Loucy (cell line): ENCODE measurements at regions not wholly inside any gene's neighbourhood (a gene's known extent, or its start where the extent isn't known, plus 50 kb on each side); places are given as distances from the start of the nearest gene placed in this dataset.

Source experiments
- H2AFZ ChIP-seq: fragments of 200-600 bp; sonication (generic); 2 replicates; pipeline ENCODE4 v1.6.0; 2016; ENCODE audit warnings: antibody characterized with exemption, mild to moderate bottlenecking, low read length, moderate library complexity
- H3F3A ChIP-seq: fragments of 200-600 bp; 2 replicates; pipeline ENCODE4 v1.6.0; 2016; ENCODE audit warnings: antibody characterized with exemption, low read depth, mild to moderate bottlenecking
- H3K27me3 ChIP-seq: fragments of 200-600 bp; sonication (generic); 2 replicates; pipeline ENCODE4 v1.6.1; 2014; ENCODE audit warnings: low read length, mild to moderate bottlenecking; ENCODE audit not compliant: insufficient read depth, poor library complexity, severe bottlenecking
- H3K36me3 ChIP-seq: fragments of 200-600 bp; sonication (generic); 2 replicates; pipeline ENCODE4 v1.6.1; 2016; ENCODE audit warnings: low read length; ENCODE audit not compliant: insufficient read depth
- H3K4me1 ChIP-seq: fragments of 200-600 bp; sonication (generic); 2 replicates; pipeline ENCODE4 v1.5.1; 2014; ENCODE audit warnings: low read length, mild to moderate bottlenecking; ENCODE audit not compliant: insufficient read depth, poor library complexity, severe bottlenecking
- H3K4me2 ChIP-seq: fragments of 200-600 bp; sonication (generic); 2 replicates; pipeline ENCODE4 v1.6.0; 2014; ENCODE audit warnings: antibody characterized with exemption, low read length, low read depth, mild to moderate bottlenecking; ENCODE audit not compliant: poor library complexity, severe bottlenecking
- H3K4me3 ChIP-seq: fragments of 200-600 bp; sonication (generic); 2 replicates; pipeline ENCODE4 v1.5.1; 2014; ENCODE audit warnings: low read length, mild to moderate bottlenecking, mixed read lengths; ENCODE audit not compliant: poor library complexity, severe bottlenecking
- H3K79me2 ChIP-seq: fragments of 200-600 bp; sonication (generic); 2 replicates; pipeline ENCODE4 v1.6.1; 2014; ENCODE audit warnings: low read length; ENCODE audit not compliant: insufficient read depth
- H3K9ac ChIP-seq: fragments of 200-600 bp; sonication (generic); 2 replicates; pipeline ENCODE4 v1.6.0; 2014; ENCODE audit warnings: mild to moderate bottlenecking, low read depth, low read length, moderate library complexity; ENCODE audit not compliant: poor library complexity, severe bottlenecking
- H3K9me2 ChIP-seq: fragments of 200-600 bp; sonication (generic); replicated peaks from 2 replicates; pipeline ENCODE4 v1.6.1; 2016; ENCODE audit warnings: low read depth, low read length, mixed read lengths
- H3K9me3 ChIP-seq: fragments of 200-600 bp; sonication (generic); 2 replicates; pipeline ENCODE4 v1.6.1; 2014; ENCODE audit warnings: mild to moderate bottlenecking, antibody characterized with exemption, low read length, low read depth; ENCODE audit not compliant: insufficient read depth
- H4K20me1 ChIP-seq: fragments of 200-600 bp; sonication (generic); 2 replicates; pipeline ENCODE4 v1.6.0; 2014; ENCODE audit warnings: antibody characterized with exemption, low read length, mild to moderate bottlenecking; ENCODE audit not compliant: insufficient read depth, poor library complexity, severe bottlenecking
- EZH2phosphoT487 ChIP-seq: fragments of 200-600 bp; IDR thresholded peaks from 2 replicates; pipeline ENCODE4 v1.6.1; 2018; ENCODE audit warnings: antibody characterized with exemption, mild to moderate bottlenecking, moderate library complexity, borderline replicate concordance
- TF ChIP-seq, protein P1 (sequence below): fragments of 200-600 bp; sonication (generic); conservative IDR thresholded peaks from 2 replicates; pipeline ENCODE4 v1.5.1; 2014; ENCODE audit warnings: mild to moderate bottlenecking, antibody characterized with exemption, low read length

DNA sequence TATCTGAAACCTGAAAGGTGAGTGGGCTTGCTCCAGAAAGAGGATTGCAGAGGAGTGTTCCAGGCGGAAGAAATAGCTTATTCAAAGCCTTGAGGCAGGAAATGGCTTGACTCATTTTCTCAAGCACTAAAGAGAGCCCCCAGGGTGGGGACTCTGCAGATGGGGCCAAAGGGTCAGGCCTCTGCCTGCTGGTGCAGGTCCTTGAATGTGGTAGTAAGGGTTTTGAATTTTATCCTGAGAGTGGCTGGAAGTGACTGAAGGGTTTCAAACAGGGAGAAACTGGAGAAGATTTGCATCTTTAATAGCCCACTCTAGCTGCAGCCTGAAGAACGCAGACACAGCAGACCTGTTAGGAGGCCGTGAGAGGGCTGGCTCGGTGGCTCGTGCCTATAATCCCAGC is 144.4 kb downstream of the CCT6B start:
- Histone ChIP-seq H3K27me3 (no peaks in the 10 kb centered on the region), H3K4me3 (no peak overlapping the region), H3K9ac (no peak overlapping the region), H3K79me2 (no peaks in the 10 kb centered on the region), H3K4me2 (no peak overlapping the region), H3K4me1 (no peaks in the 10 kb centered on the region), H3K9me2 (no peaks in the 10 kb centered on the region), H3K9me3 (no peaks in the 10 kb centered on the region), H3F3A (no peaks in the 10 kb centered on the region), H3K36me3 (no peaks in the 10 kb centered on the region), H2AFZ (no peak overlapping the region), H4K20me1 (no peaks in the 10 kb centered on the region)
- TF ChIP-seq, protein P1, sequence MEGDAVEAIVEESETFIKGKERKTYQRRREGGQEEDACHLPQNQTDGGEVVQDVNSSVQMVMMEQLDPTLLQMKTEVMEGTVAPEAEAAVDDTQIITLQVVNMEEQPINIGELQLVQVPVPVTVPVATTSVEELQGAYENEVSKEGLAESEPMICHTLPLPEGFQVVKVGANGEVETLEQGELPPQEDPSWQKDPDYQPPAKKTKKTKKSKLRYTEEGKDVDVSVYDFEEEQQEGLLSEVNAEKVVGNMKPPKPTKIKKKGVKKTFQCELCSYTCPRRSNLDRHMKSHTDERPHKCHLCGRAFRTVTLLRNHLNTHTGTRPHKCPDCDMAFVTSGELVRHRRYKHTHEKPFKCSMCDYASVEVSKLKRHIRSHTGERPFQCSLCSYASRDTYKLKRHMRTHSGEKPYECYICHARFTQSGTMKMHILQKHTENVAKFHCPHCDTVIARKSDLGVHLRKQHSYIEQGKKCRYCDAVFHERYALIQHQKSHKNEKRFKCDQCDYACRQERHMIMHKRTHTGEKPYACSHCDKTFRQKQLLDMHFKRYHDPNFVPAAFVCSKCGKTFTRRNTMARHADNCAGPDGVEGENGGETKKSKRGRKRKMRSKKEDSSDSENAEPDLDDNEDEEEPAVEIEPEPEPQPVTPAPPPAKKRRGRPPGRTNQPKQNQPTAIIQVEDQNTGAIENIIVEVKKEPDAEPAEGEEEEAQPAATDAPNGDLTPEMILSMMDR: no peak
- TF ChIP-seq EZH2phosphoT487: no peak

DNA sequence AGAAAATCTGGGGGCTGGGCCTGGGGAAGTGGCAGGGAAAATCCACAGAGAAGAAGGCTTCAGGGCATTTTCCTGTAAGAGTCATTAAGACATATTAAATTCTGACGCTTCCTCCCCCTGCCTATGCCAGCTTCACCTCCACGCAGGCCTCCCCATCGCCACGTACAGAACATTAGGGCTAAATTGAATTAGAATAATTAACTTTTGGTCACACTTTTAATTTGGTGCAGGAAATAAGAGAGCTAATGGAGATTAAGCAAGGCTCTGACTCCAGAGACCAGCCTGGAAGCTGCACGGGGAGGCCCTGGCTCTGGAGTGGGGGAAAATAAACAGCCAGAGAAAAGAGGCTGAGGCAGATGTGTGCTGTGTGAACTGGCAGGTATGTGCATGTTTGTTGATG is 148.0 kb downstream of the CCT6B start:
- Histone ChIP-seq H3K27me3 (no peaks in the 10 kb centered on the region), H3K4me3 (no peak overlapping the region), H3K9ac (no peak overlapping the region), H3K9me2 (no peaks in the 10 kb centered on the region), H3K4me2 (no peak overlapping the region), H3K79me2 (no peaks in the 10 kb centered on the region), H2AFZ (no peak overlapping the region), H3K4me1 (no peaks in the 10 kb centered on the region), H4K20me1 (no peaks in the 10 kb centered on the region), H3F3A (no peaks in the 10 kb centered on the region), H3K36me3 (no peaks in the 10 kb centered on the region), H3K9me3 (no peaks in the 10 kb centered on the region)
- no peak for TF ChIP-seq EZH2phosphoT487
- TF ChIP-seq, protein P1: no peak

DNA sequence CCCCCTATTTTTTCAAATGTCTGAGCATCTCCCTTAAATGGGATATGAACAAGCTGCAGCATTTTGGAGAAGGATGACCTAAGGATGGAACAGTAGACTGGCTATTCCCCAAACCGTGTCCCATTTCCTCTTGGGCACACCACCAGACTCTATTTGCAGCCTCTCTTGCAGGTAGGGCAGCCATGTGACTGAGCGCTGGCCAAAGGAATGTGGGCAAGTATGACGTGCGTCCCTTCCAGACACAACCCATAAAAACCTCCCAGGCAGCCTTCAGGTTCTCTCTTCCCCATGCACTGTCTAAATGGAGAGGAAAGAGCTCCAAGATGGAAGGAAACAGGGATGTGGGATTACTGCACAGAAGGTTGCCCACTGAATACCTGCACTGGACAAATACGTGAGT is 149.7 kb downstream of the CCT6B start:
- Histone ChIP-seq H3K9me3 (no peaks in the 10 kb centered on the region), H3K4me1 (no peaks in the 10 kb centered on the region), H3K36me3 (no peaks in the 10 kb centered on the region), H3K4me3 (no peak overlapping the region), H3K9ac (no peak overlapping the region), H3F3A (no peaks in the 10 kb centered on the region), H3K79me2 (no peaks in the 10 kb centered on the region), H4K20me1 (no peaks in the 10 kb centered on the region), H3K27me3 (no peaks in the 10 kb centered on the region), H3K9me2 (no peaks in the 10 kb centered on the region), H3K4me2 (no peak overlapping the region), H2AFZ (no peak overlapping the region)
- TF ChIP-seq, protein P1: no peak
- TF ChIP-seq EZH2phosphoT487: no peak
